Neural cell (in vitro differentiated cells): ENCODE measurements at regions not wholly inside any gene's neighbourhood (a gene's known extent, or its start where the extent isn't known, plus 50 kb on each side); places are given as distances from the start of the nearest gene placed in this dataset.

Source experiments
- H2AFZ ChIP-seq: fragments of 200-600, 300-800 bp; sonication (generic), shearing (Covaris generic); 2 replicates; pipeline ENCODE4 v1.6.0; 2014; ENCODE audit warnings: low read depth, mild to moderate bottlenecking, antibody characterized with exemption, low read length, moderate library complexity
- H3F3A ChIP-seq: fragments of 200-600 bp; shearing (Covaris generic); 2 replicates; pipeline ENCODE4 v1.6.1; 2016; ENCODE audit warnings: mild to moderate bottlenecking, moderate library complexity, mixed read lengths, antibody characterized with exemption, low read length; ENCODE audit not compliant: insufficient read depth, poor library complexity, severe bottlenecking
- H3K27ac ChIP-seq: fragments of 200-600, 300-800 bp; sonication (generic), shearing (Covaris generic); 2 replicates; pipeline ENCODE4 v1.5.1; 2014; ENCODE audit warnings: mild to moderate bottlenecking, low read length, moderate library complexity
- H3K27me3 ChIP-seq: fragments of 300-800, 200-600 bp; sonication (generic), shearing (Covaris generic); 2 replicates; pipeline ENCODE4 v1.6.0; 2014; ENCODE audit warnings: mild to moderate bottlenecking, low read depth, low read length, moderate library complexity; ENCODE audit not compliant: insufficient read depth
- H3K36me3 ChIP-seq: fragments of 300-800, 200-600 bp; sonication (generic), shearing (Covaris generic); 2 replicates; pipeline ENCODE4 v1.5.1; 2014; ENCODE audit warnings: mild to moderate bottlenecking, antibody characterized with exemption, low read length, moderate library complexity; ENCODE audit not compliant: insufficient read depth
- H3K4me2 ChIP-seq: fragments of 300-800, 200-600 bp; sonication (generic), shearing (Covaris generic); 2 replicates; pipeline ENCODE4 v1.6.0; 2014; ENCODE audit warnings: mild to moderate bottlenecking, low read length
- H3K4me3 ChIP-seq: fragments of 300-800, 200-600 bp; sonication (generic), shearing (Covaris generic); 2 replicates; pipeline ENCODE4 v1.5.1; 2014; ENCODE audit warnings: mild to moderate bottlenecking, low read length, moderate library complexity
- H3K79me2 ChIP-seq: fragments of 200-600 bp; shearing (Covaris generic); replicated peaks from 2 replicates; pipeline ENCODE4 v1.6.0; 2014; ENCODE audit warnings: mild to moderate bottlenecking, low read length, moderate library complexity; ENCODE audit not compliant: insufficient read depth
- H3K9ac ChIP-seq: fragments of 300-800, 200-600 bp; sonication (generic), shearing (Covaris generic); 2 replicates; pipeline ENCODE4 v1.6.1; 2016; ENCODE audit warnings: mild to moderate bottlenecking, low read length, mixed read lengths
- H3K9me2 ChIP-seq: fragments of 200-600 bp; shearing (Covaris generic); 2 replicates; pipeline ENCODE4 v1.6.1; 2016; ENCODE audit warnings: mild to moderate bottlenecking, low read length, mixed read lengths; ENCODE audit not compliant: insufficient read depth
- H3K9me3 ChIP-seq: fragments of 200-600, 300-800 bp; sonication (generic), shearing (Covaris generic); 2 replicates; pipeline ENCODE4 v1.6.1; 2016; ENCODE audit warnings: mild to moderate bottlenecking, mixed run types, low read length, moderate library complexity, mixed read lengths
- H4K20me1 ChIP-seq: fragments of 200-600 bp; shearing (Covaris generic); 2 replicates; pipeline ENCODE4 v1.6.1; 2016; ENCODE audit warnings: mild to moderate bottlenecking, mixed run types; ENCODE audit not compliant: insufficient read depth
- EP300 ChIP-seq: fragments of 450-650 bp; conservative IDR thresholded peaks from 2 replicates; pipeline ENCODE4 v1.6.1; 2014; ENCODE audit warnings: antibody characterized with exemption, mild to moderate bottlenecking, moderate library complexity; ENCODE audit not compliant: poor library complexity, severe bottlenecking
- EZH2 ChIP-seq: fragments of 200-600, 300-800 bp; shearing (Covaris generic), sonication (generic); IDR thresholded peaks from 2 replicates; pipeline ENCODE4 v1.6.1; 2014; ENCODE audit warnings: antibody characterized with exemption, low read length, borderline replicate concordance, mild to moderate bottlenecking; ENCODE audit not compliant: insufficient read depth, poor library complexity, severe bottlenecking
- MXI1 ChIP-seq: fragments of 450-650 bp; conservative IDR thresholded peaks from 2 replicates; pipeline ENCODE4 v1.6.1; 2014; ENCODE audit warnings: antibody characterized with exemption, mild to moderate bottlenecking; ENCODE audit not compliant: poor library complexity, severe bottlenecking
- POLR2AphosphoS5 ChIP-seq: IDR thresholded peaks from 2 replicates; pipeline ENCODE4 v1.6.1; 2012
- RAD21 ChIP-seq: fragments of 450-650 bp; conservative IDR thresholded peaks from 2 replicates; pipeline ENCODE4 v1.6.1; 2014; ENCODE audit warnings: antibody characterized with exemption, mild to moderate bottlenecking, moderate library complexity
- SMC3 ChIP-seq: fragments of 450-650 bp; conservative IDR thresholded peaks from 2 replicates; pipeline ENCODE4 v1.6.1; 2014; ENCODE audit warnings: antibody characterized with exemption, mild to moderate bottlenecking, moderate library complexity; ENCODE audit not compliant: poor library complexity
- TAF1 ChIP-seq: IDR thresholded peaks from 2 replicates; pipeline ENCODE4 v1.6.1; 2012; ENCODE audit warnings: low read depth
- TF ChIP-seq, protein P1 (sequence below): fragments of 450-650 bp; IDR thresholded peaks from 2 replicates; pipeline ENCODE4 v1.5.1; 2014; ENCODE audit warnings: antibody characterized with exemption, mild to moderate bottlenecking, moderate library complexity; ENCODE audit not compliant: poor library complexity, severe bottlenecking
- TF ChIP-seq, protein P2 (sequence below): IDR thresholded peaks from 2 replicates; pipeline ENCODE4 v1.6.1; 2012; ENCODE audit warnings: borderline replicate concordance

DNA sequence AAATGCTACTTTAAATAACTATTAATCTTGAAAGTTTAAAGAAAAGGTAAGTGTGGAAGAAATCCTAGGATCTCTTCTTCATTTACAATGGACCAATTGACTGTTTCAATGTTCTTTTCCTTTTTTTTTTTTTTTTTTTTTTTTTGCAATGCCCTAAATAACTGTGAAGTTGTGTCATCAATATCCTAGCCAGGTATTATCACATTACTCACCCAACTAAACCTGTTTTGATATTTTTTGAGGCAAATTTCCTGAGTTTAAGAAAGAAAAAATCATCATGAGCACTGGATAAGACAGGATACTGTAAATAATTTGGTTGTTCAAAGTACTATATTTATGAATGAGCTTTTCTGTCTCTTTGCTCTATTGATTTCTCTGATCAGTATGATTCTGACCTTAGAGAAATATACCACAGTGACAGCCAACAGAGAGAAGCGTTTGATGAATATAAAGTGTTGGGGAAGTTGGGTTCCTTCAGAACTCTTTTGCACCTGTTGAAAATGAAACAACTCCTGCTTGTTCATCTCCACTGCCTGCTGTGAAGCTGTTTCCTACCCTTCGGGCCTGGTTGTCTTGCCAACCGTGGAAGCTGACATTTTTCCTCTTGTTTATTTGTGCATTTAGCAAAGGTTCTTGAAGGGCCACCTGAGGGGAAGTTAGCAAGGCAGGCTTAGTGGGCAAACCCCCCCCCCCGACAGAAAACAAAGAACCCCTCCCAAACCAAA lies 1220.5 kb upstream of the SLC10A2 start:
- no peaks in the 10 kb centered on the region for H3K79me2 ChIP-seq
- no peak for TF ChIP-seq EP300
- TF ChIP-seq, protein P1, sequence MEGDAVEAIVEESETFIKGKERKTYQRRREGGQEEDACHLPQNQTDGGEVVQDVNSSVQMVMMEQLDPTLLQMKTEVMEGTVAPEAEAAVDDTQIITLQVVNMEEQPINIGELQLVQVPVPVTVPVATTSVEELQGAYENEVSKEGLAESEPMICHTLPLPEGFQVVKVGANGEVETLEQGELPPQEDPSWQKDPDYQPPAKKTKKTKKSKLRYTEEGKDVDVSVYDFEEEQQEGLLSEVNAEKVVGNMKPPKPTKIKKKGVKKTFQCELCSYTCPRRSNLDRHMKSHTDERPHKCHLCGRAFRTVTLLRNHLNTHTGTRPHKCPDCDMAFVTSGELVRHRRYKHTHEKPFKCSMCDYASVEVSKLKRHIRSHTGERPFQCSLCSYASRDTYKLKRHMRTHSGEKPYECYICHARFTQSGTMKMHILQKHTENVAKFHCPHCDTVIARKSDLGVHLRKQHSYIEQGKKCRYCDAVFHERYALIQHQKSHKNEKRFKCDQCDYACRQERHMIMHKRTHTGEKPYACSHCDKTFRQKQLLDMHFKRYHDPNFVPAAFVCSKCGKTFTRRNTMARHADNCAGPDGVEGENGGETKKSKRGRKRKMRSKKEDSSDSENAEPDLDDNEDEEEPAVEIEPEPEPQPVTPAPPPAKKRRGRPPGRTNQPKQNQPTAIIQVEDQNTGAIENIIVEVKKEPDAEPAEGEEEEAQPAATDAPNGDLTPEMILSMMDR, result no peak
- TF ChIP-seq EZH2, result no peak
- TF ChIP-seq, protein P2, sequence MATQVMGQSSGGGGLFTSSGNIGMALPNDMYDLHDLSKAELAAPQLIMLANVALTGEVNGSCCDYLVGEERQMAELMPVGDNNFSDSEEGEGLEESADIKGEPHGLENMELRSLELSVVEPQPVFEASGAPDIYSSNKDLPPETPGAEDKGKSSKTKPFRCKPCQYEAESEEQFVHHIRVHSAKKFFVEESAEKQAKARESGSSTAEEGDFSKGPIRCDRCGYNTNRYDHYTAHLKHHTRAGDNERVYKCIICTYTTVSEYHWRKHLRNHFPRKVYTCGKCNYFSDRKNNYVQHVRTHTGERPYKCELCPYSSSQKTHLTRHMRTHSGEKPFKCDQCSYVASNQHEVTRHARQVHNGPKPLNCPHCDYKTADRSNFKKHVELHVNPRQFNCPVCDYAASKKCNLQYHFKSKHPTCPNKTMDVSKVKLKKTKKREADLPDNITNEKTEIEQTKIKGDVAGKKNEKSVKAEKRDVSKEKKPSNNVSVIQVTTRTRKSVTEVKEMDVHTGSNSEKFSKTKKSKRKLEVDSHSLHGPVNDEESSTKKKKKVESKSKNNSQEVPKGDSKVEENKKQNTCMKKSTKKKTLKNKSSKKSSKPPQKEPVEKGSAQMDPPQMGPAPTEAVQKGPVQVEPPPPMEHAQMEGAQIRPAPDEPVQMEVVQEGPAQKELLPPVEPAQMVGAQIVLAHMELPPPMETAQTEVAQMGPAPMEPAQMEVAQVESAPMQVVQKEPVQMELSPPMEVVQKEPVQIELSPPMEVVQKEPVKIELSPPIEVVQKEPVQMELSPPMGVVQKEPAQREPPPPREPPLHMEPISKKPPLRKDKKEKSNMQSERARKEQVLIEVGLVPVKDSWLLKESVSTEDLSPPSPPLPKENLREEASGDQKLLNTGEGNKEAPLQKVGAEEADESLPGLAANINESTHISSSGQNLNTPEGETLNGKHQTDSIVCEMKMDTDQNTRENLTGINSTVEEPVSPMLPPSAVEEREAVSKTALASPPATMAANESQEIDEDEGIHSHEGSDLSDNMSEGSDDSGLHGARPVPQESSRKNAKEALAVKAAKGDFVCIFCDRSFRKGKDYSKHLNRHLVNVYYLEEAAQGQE, result no peak
- TF ChIP-seq POLR2AphosphoS5, result no peak
- TF ChIP-seq SMC3, result no peak
- no peak for TF ChIP-seq MXI1
- no peak for TF ChIP-seq TAF1
- TF ChIP-seq RAD21, result no peak
- no peaks in the 10 kb centered on the region for H3F3A ChIP-seq
- no peaks in the 10 kb centered on the region for H3K9me2 ChIP-seq
- H3K4me3 ChIP-seq, result no peak overlapping the region
- H3K27me3 ChIP-seq, result no peaks in the 10 kb centered on the region
- no peak overlapping the region for H2AFZ ChIP-seq
- H3K9me3 ChIP-seq, result no peaks in the 10 kb centered on the region
- H3K36me3 ChIP-seq, result no peaks in the 10 kb centered on the region
- no peak overlapping the region for H3K9ac ChIP-seq
- H3K4me2 ChIP-seq, result no peak overlapping the region
- H3K27ac ChIP-seq, result no peak overlapping the region
- H4K20me1 ChIP-seq, result no peaks in the 10 kb centered on the region

DNA sequence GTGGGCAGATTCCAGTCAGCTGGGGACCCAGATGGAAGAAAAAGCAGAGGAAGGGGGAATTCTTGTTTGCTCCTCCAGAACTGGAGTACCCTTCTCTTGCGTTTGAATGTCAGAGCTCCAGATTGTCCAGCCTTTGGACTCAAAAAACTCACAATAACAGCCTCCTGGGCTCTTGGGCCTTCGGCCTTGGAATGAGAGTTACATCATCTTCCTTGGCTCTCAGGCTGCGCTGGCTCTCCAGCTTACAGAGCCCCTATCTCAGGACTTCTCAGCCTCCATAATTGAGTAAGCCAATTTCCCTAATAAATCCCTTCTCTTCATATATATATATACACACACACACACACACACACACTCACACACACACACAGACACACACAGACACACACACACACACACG lies 1215.7 kb upstream of the SLC10A2 start:
- no peaks in the 10 kb centered on the region for H3K27me3 ChIP-seq
- no peaks in the 10 kb centered on the region for H3K9me2 ChIP-seq
- H3F3A ChIP-seq, result no peaks in the 10 kb centered on the region
- H3K27ac ChIP-seq, result no peak overlapping the region
- H3K36me3 ChIP-seq, result no peaks in the 10 kb centered on the region
- TF ChIP-seq POLR2AphosphoS5, result no peak
- H3K4me2 ChIP-seq, result no peak overlapping the region
- H3K9me3 ChIP-seq, result no peaks in the 10 kb centered on the region
- H4K20me1 ChIP-seq, result no peaks in the 10 kb centered on the region
- H3K9ac ChIP-seq, result no peak overlapping the region
- H3K79me2 ChIP-seq, result no peaks in the 10 kb centered on the region
- H3K4me3 ChIP-seq, result no peak overlapping the region
- H2AFZ ChIP-seq, result no peak overlapping the region
